ENCODE measurements at regions not wholly inside any gene's neighbourhood (a gene's known extent, or its start where the extent isn't known, plus 50 kb on each side); places are given as distances from the start of the nearest gene placed in this dataset.
A peak's percentile ranks its signal among the peaks of the same experiment; 100 is the strongest.

GRCh38 chr16:24677388-24677787, 52.1 kb upstream of the TNRC6A start:
- Histone ChIP-seq H3K27ac (ENCODE audit: low read depth, low read length) (no peak overlapping the region), H3K9me3 (ENCODE audit: control insufficient read depth, insufficient read depth, low read length) (no peaks in the 10 kb centered on the region), H3K36me3 (ENCODE audit: control insufficient read depth, insufficient read depth, low read length) (peaks cover 11% of the 10 kb centered on the region), H3K27me3 (ENCODE audit: control insufficient read depth, insufficient read depth, low read length) (no peaks in the 10 kb centered on the region), H3K4me1 (ENCODE audit: control insufficient read depth, insufficient read depth, low read length) (no peaks in the 10 kb centered on the region), H3K4me3 (ENCODE audit: low read depth, low read length) (no peak overlapping the region)
- WGBS (ENCODE audit: insufficient coverage) = 87% methylated on average over 7 of the region's 7 CpGs
- peak in 1 of 6 donors; percentile 22 for DNase-seq (ENCODE audit: low read depth in 4 of 6, low spot score in 6 of 6)
